IPS DF 19.7 (cell line): ENCODE measurements at regions not wholly inside any gene's neighbourhood (a gene's known extent, or its start where the extent isn't known, plus 50 kb on each side); places are given as distances from the start of the nearest gene placed in this dataset.

Experiments
- DNase-seq: peaks from one replicate; pipeline ENCODE4 v3.0.0-alpha.2; 2013; ENCODE audit warnings: low read depth, low spot score

DNA sequence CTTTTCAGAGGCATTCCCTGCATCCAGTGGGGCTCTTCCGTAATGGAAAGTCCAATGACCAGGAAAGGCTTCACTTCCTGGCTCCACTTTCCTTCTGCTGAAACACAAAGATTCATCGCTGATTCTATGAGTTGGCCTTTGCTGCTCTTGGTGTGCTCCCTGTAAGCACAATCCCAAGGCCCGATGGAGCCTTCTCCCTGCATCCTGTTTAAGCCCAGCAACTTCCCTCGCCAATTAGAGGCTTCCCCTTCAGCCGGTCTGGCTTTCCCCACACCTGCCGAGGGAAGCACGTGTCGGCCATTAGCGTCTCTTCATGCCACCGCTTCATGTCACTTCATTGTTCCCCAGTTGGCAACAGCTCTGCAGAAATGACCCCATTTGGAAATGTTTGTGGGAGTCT, 693.9 kb downstream of the MED13L start:
- DNase-seq = no peak

DNA sequence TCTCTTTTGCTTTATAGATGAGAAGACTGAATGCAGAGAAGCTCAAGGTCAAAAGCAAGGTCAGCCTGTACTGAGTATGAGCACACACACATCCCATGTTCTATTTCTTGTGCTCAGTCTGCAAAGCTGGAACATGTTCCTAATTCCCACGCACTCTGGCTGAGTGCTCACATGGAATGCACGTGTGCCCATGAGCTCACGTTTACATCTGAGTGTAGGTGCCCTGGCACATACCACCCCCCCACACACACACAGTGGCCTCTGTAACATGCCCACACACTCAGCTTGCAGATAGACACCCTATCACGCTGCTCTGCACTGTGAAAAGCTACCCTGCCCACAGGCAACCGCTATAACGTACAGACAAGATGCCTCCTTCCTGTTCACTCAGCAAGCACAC, 700.1 kb downstream of the MED13L start:
- no peak for DNase-seq

DNA sequence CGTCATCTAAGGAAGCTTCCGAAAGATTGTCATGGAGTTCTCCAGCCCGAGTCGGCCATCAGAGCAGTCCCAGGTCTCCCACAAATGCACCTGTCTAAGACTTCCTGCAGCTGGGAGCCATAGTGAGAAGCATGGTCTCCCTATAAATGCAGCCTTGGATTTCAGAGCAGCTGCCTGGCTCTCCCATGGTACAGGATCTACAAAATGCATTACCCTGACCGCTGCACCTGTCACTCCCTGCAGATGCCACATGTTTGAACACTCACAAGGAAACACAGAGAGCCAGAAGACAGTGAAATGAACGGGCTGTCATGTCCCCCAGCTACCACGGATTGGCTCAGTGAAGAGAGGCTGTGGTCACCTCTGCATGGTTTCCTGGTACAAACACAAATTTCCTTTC, 702.7 kb downstream of the MED13L start:
- no peak for DNase-seq

DNA sequence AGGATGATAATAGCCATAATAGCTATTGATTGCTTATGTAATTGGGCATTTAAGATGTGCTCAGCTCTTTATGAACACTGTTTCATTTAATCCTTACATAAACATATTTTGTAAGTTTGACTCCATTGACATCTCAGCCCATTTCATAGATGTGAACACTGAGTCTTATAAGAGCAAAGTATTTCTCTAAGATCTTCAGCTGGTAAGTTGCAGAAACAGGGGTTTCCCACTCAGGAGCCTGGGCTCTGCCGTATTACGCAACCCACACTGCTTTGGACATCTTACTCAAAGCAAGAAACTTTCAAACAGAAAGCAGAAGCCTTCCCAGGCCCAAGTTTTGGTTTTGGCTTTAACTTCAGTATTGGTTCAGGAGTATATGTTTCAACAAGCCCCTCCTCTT, 705.1 kb downstream of the MED13L start:
- no peak for DNase-seq

DNA sequence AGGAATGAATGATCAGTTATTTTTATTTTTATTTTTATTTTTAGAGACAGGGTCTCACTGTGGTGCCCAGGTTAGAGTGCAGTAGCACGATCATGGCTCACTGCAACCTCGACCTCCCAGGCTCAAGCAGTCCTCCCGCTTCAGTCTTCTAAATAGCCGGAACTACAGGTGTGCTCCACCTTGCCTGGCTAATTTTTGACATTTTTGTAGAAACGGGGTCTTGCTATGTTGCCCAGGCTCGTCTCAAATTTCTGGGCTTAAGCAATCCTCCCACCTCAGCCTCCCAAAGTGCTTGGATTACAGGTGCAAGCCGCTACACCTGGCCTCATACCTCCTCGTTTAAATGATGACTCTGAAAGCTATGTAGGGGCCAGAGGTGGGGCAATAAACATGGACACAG, 706.0 kb downstream of the MED13L start:
- DNase-seq = no peak

DNA sequence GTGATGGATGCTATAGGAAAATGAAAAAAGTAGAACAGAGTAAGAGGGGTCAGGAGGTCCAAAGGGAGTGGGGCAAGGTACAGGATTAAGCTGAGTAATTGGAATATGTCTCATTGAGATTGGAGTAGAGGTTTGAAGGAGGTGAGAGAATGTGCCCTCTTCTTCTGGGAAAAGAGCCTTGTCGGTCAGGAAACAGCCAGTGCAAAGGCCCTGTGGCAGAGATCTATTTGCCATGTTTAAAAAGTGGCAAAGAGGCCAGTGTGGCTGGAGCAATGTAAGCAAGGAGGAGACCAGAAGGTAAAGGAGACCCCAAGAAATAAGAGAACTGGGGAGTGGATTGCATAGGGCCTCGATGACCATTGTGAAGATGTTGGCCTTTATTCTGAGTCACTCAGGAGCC, 706.5 kb downstream of the MED13L start:
- no peak for DNase-seq

DNA sequence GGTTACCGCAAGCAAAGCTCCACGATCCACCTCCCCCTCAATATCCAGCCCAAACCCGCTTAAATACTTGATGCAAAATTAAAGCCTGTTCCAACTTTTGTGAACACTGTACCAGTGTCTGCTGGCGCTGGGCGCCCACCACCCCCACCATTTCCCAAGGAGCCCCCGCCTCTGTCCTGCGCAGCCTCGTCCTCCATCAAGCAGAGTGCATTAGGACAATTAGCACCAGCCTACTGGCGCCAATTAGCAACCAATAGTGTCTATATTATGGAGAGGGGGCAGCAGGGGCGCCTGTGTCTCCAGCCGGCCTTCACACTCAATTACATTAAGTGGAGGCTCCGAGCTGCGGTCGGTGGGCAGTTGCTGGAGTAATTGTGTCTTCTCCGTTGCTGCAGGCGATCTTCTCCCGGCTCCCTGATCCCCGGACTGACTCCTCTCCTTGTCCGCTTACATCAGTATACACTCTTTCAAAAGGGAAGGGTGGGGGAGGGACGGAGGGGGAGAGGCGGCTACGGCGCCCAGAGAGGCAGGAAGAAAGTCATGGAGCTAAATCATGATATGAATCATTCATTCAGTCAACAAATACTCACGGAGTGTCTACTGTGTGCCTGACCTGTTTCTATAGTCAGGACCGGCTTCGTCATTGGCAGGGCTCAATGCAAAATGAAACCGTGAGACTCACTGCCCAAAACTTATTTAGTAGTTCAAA, 707.3 kb downstream of the MED13L start:
- DNase-seq = no peak

DNA sequence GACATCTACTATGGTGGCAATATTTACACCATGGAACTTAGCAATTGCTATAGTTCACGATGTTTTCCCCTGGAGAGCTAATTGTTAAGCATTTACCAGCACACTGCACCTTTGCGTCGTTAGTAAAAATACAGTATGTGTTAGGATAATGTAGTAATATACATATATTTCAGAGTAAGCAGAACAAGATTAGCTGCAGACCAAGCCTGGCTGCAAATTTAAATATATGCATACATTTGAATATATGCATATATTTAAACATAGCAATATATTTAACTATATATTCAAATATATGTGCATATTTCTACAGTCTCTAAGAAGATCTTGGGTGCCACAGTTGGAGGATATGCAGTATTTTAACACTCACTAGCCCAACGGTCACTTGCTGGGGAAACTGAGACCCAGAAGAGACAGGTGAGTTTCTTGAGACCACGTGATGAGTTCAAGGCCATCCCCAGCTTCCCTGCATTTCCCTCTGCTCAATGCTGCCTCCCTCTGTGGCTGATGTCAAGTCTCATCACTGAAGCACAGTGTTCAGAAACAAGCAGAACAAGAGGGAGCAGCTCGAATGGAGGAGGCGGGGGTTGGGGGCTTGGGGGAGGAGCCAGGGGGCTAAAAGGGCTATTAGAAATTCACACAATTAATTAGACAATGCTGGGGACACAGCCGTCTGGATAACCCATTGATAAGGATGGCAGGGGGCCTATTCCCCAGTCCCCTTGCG, 708.0 kb downstream of the MED13L start:
- DNase-seq = no peak

DNA sequence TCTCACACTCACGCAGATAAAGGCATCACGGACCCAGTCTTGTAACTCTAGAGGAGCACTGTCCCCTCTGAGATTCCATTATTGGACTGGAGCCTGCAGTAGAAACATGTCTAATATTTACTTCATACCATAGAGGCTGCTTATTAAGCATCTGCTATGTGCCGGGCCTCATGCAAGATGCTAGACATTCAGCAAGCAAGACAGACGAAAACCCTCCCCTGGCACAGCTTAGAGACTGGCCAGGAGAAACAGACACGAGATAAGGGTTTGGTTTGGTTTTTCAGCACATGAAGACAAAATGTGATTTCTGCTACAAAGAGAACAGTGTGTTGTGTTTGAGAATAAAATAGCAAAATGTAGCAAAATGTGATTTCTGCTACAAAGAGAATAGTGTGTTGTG, 719.2 kb downstream of the MED13L start:
- DNase-seq = no peak

DNA sequence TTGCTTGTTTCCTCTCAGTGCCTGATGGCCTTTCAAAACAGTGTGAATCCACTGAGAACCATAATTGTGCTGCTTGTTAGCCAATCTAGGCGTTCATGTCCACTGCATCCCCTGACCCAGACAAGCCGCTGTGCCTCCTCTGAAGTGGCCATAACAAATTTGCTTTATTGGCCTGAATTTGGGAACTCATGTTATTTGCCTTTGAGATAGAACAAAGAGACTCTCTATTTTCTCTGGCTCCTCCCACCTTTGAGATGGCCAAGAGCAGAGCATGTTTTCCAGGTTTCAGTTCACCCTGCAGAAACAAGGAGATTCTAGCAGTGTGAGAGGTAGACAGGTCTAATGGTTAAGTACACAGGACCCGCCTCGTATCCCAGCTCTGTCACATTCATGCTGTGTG, 723.9 kb downstream of the MED13L start:
- DNase-seq = no peak

DNA sequence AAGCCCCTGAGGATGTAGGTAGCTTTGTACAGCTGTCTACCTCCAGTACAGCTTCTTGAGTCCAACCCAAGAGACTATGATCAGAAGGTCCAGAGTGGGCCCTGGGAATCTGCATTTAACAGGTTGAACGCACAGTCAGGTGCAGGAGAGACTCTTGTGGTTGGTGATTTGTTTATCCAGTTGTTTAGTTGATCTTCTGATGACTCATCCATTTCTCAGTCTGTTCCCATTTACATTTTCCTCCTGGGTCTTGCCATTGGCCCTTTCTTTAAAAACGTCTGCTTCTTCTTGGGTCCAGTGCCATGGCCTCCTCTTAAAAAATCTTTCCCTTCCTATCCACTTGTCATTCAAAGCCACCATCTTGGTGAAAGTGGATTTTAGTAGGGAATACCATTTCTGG, 734.2 kb downstream of the MED13L start:
- DNase-seq = no peak

DNA sequence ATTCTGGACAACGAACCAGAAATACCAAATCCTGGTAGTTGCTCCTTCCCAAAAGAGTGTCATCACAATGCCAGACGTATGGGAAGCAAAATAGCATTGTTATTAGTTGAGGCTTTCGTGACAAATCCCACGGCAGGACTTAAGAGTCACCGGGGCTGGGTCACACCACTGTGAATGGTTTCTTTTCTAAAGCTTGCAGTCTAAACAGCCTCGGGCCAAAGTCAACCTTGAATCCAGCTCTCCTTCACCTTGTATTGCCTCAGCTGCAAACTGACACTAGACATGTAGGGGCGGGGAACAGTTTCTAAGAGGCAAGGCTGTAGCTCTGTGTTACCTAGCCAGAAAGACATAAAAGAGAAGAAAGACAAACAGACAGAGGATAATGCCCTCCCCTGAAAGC, 734.8 kb downstream of the MED13L start:
- DNase-seq = no peak

DNA sequence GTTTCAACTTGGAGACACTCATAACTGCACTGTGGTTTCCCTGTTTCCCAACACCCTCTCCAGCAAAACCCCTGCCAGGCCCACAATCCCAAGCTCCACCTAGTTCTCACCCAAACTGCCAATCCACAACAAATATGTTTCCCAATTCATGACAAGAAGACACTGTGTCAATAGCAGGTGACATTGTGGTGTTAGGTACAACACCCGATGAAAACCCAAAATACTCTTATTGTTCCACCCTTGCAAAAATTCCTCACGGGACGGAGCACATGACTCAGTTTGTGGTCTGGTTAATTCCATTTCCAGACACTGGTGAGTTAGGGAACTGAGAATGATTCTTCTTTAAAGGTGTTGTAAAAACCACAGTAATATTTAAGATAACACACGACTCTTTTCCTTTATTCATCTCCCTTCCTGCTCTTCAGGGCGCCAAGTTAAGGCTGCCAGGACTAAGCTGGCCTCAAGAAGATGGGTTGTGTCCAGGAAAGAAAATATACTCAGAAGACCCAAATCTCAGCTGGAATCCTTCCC, 735.5 kb downstream of the MED13L start:
- no peak for DNase-seq

DNA sequence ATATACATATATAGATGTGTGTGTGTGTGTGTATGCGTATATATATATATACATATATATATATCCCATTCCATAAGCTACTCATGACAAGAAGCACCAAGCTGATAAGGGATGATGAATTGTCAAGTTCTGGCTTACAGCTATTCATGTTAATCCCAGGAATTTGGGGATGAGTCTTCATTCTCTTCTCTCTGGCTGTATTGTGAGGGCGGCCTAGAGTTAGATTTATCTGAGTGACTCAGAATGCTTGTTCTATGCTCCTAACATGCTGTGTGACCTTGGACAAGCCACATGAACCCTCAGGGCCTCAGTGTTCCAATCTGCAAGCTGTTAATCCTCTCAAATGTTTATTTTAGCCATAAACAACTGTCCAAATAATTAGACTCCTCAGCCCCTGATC, 749.0 kb downstream of the MED13L start:
- no peak for DNase-seq

DNA sequence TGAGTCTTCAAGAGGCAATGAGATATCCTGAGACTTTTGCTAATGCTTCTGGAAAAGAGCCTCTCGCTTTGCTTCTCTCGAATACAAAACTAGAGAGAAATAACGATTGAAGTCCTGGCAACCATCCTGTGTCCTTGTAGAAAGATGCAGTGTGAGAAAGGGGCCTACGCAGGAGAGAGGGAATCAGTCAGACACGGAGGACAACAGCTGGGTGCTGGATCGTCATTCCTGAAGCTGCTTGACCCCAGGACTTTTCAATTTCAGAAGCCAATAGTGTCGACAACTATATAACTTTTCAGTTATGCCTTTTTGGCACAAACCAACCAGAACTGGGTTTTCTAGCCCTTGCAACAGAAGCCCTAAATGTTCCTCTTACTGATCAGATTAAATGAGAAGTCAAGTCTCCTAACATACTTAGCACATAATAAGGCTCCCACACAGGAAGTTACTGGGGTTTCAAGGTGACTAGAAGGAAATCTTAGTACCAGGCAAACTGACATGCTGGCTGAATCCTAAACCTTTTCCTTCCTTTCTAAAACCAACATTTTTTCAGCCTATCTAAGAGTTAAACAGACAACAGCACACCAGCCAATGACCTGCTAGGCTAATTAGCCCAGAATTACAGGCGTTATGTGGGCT, 755.6 kb downstream of the MED13L start:
- no peak for DNase-seq

DNA sequence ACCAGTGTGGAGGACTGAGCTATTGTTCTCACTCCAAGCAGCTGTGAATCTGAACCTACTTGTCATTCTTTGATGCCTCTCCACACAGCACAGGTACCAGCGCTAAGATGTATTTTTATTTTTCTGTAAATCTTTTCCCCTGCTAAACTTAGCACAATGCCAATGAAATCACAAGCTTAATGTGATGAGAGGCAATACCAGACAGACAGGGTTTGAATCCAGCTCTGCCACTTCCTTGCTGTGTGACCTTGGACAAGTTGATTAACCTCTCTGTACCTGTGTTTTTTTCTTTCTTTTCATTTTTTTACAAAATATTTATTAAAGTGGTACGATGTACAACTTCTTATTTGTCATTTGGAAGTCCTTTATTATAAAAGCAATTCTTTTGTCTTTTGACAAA, 757.6 kb downstream of the MED13L start:
- no peak for DNase-seq

DNA sequence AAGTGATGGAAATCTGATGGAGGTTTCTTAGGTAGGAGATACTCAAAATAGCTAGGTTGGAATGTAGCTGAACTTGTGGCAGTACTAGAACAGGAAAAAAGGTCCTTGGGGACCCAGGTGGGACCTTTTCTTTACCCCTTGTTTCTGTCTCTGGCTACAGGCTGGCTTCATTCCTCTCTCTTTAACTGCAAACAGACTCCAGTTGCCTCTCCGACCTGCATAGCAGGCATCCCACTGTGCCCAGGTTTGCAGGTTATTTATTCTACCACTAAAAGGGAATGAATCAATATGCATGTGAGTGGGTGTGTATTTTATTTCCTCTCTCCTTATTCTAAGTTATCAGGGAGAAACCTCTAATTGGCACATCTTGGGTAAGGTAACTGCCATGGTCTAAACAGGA, 758.1 kb downstream of the MED13L start:
- DNase-seq = no peak

DNA sequence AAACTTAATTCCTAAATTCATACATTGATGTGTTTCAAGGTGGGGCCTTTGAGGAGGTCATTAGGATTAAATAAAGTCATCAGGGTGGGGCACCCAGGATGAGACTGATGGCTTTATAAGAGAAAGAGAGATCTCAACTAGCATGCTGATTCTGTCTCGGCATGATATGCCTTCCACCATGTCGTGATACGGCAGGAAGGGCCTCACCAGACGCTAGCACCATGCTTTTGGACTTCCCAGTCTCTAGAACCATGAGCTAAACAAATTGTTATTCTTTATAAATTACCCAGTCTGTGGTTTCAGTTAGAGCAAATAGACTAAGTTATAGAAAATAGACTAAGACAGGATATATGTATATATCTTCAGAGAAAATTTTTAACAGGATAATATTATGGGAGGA, 759.6 kb downstream of the MED13L start:
- DNase-seq = no peak

DNA sequence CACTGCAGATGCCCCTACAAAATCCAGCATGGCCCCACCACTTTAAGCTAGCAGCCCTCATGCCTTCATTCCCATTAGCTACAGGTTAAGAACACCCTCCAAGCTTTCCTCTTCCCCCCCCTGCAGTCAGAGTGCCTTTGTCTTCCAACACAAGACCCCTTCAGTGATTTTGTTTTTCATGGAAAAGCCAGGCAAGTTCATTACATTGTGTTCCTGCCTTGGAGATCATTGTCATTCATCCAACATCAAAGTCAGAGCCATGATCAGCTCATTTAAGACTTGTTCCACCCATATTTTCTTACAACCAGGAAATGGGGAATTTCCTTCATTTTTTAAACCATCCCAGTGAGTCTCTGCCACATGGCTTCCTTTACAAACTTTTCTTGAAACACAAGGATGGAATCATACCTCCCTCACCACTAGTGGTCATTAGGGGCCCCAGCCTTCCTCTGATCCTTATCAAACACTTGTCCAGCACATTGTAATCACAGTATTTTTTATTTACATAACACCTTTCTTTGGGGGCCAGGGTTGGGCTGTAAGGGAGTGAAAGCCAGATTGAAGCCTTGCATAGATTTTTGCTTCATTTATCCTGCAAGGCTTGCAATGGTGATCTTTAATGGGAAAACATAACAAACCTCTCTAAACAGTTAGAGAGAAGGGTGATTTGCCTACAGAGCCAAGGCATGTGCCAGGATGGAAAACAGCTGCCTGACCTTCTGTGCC, 765.3 kb downstream of the MED13L start:
- DNase-seq = no peak

DNA sequence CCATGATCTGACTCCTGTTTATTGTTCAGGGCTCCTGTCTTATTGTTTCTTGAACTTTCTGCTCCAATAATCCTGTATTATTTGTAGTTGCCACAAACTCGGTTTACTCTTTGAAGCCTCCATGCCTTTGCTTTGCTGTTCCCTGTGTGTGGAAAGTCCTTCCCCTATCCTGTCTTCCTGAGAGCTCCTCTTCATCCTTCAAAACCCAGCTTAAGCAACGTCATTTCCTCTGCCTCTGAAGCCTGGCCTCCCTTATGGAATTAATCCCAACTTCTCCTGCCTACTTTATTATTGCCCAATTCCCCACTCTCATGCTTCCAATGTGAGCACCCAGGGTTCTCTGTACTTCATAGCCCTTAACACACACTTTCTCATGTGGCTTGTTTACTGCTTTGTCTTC, 766.2 kb downstream of the MED13L start:
- no peak for DNase-seq

DNA sequence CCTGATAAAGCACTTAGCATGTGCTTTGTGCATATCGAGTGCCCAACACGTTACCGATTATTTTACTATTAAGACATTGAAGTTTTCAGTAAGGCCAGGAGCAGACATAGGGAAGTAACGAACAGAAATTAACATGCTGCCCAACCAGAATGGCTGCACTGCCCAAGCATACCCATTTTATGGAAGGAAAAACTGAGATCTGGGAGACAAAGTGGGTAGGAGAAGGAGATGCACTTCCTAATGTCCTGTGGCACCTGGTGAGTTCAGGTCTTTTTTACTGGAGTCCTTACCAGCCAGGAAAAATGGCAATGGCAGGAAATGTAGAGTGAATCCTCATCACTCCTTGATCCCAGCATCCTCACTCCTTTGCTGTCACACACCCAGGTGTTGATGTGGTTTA, 768.5 kb downstream of the MED13L start:
- DNase-seq = no peak
